ENCODE measurements at regions not wholly inside any gene's neighbourhood (a gene's known extent, or its start where the extent isn't known, plus 50 kb on each side); places are given as distances from the start of the nearest gene placed in this dataset.
"Not testable (repeated sequence)": the region's sequence is repeated elsewhere in the genome, so short reads cannot be mapped to it uniquely, and the experiment has no call there.

- not testable (repeated sequence) for H3K36me3 ChIP-seq (ENCODE audit: control insufficient read depth, insufficient read depth, low read length); DNase-seq (ENCODE audit: low read depth); H3K4me3 ChIP-seq (ENCODE audit: low read depth, low read length); FAIRE-seq; H3K27me3 ChIP-seq (ENCODE audit: control insufficient read depth, insufficient read depth, low read length)
Observed at GRCh38 chr21:9766890-9767591, 754.3 kb upstream of the TPTE start.

- DNase-seq (ENCODE audit: low read depth) (no peak), FAIRE-seq (no peak)
- no peak for TF ChIP-seq CTCF (IDR thresholded peaks at IDR 0.05; ENCODE audit: insufficient read depth, low read length, severe bottlenecking)
- H3K4me3 ChIP-seq (ENCODE audit: low read depth, low read length) = no peak overlapping the region
- H3K36me3 ChIP-seq (ENCODE audit: control insufficient read depth, insufficient read depth, low read length) = no peaks in the 10 kb centered on the region
- H3K27me3 ChIP-seq (ENCODE audit: control insufficient read depth, insufficient read depth, low read length) = no peaks in the 10 kb centered on the region
Observed at GRCh38 chr21:9767592-9768375, 753.6 kb upstream of the TPTE start.

GRCh38 chr21:9768376-9769130 is 752.8 kb upstream of the TPTE start:
- not testable (repeated sequence) for FAIRE-seq; H3K27me3 ChIP-seq (ENCODE audit: control insufficient read depth, insufficient read depth, low read length); DNase-seq (ENCODE audit: low read depth); H3K36me3 ChIP-seq (ENCODE audit: control insufficient read depth, insufficient read depth, low read length); H3K4me3 ChIP-seq (ENCODE audit: low read depth, low read length)

GRCh38 chr21:9769131-9769498 is 752.3 kb upstream of the TPTE start:
- H3K27me3 ChIP-seq (ENCODE audit: control insufficient read depth, insufficient read depth, low read length); H3K36me3 ChIP-seq (ENCODE audit: control insufficient read depth, insufficient read depth, low read length); DNase-seq (ENCODE audit: low read depth); H3K4me3 ChIP-seq (ENCODE audit: low read depth, low read length); FAIRE-seq: not testable (repeated sequence)

GRCh38 chr21:9769718-9770690 is 751.4 kb upstream of the TPTE start:
- H3K4me3 ChIP-seq (ENCODE audit: low read depth, low read length); DNase-seq (ENCODE audit: low read depth); H3K36me3 ChIP-seq (ENCODE audit: control insufficient read depth, insufficient read depth, low read length); H3K27me3 ChIP-seq (ENCODE audit: control insufficient read depth, insufficient read depth, low read length); FAIRE-seq: not testable (repeated sequence)

GRCh38 chr21:9771466-9772347 is 749.7 kb upstream of the TPTE start:
- not testable (repeated sequence) for FAIRE-seq; H3K36me3 ChIP-seq (ENCODE audit: control insufficient read depth, insufficient read depth, low read length); H3K27me3 ChIP-seq (ENCODE audit: control insufficient read depth, insufficient read depth, low read length); H3K4me3 ChIP-seq (ENCODE audit: low read depth, low read length); DNase-seq (ENCODE audit: low read depth)

- DNase-seq (ENCODE audit: low read depth) (no peak), FAIRE-seq (no peak)
- H3K4me3 ChIP-seq (ENCODE audit: low read depth, low read length) = no peak overlapping the region
- no peaks in the 10 kb centered on the region for H3K27me3 ChIP-seq (ENCODE audit: control insufficient read depth, insufficient read depth, low read length)
- H3K36me3 ChIP-seq (ENCODE audit: control insufficient read depth, insufficient read depth, low read length) = no peaks in the 10 kb centered on the region
- TF ChIP-seq CTCF (IDR thresholded peaks at IDR 0.05; ENCODE audit: insufficient read depth, low read length, severe bottlenecking) = no peak
Observed at GRCh38 chr21:9772348-9772672, 749.1 kb upstream of the TPTE start.

- H3K36me3 ChIP-seq (ENCODE audit: control insufficient read depth, insufficient read depth, low read length); DNase-seq (ENCODE audit: low read depth); H3K27me3 ChIP-seq (ENCODE audit: control insufficient read depth, insufficient read depth, low read length); H3K4me3 ChIP-seq (ENCODE audit: low read depth, low read length); FAIRE-seq: not testable (repeated sequence)
Observed at GRCh38 chr21:9772877-9773420, 748.4 kb upstream of the TPTE start.

All from bronchial epithelial cell (primary cell).